GM18520 (cell line): ENCODE measurements at regions not wholly inside any gene's neighbourhood (a gene's known extent, or its start where the extent isn't known, plus 50 kb on each side); places are given as distances from the start of the nearest gene placed in this dataset.
"Not testable (repeated sequence)": the region's sequence is repeated elsewhere in the genome, so short reads cannot be mapped to it uniquely, and the experiment has no call there.

Experiments used
- ATAC-seq: cut with Tn5 transposase; IDR thresholded peaks from one replicate; pipeline ENCODE4 v1.9.1; 2021; ENCODE audit not compliant: unreplicated experiment

- ATAC-seq, result no peak
Measured at GRCh38 chr2:192566863-192567262, 372.1 kb upstream of the TMEFF2 start.

DNA sequence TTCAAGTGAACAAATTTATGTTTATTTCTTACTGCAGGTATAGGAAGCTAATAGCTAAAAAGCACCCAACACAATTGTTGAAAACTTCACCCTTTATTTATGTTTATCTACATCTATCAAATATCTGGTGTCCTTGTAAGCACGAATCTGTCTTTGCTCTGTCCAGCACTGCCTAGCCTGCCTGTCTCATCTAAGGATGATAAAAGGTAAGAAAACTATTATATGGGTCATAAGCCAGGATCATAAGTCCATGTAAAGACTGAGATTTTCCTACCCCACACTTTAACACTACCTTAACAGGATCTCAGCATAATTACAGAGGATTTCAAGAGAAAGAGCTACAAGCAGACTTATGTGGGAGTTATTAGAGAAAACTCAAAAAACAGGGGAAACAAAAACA lies 365.6 kb upstream of the TMEFF2 start:
- ATAC-seq, result no peak

DNA sequence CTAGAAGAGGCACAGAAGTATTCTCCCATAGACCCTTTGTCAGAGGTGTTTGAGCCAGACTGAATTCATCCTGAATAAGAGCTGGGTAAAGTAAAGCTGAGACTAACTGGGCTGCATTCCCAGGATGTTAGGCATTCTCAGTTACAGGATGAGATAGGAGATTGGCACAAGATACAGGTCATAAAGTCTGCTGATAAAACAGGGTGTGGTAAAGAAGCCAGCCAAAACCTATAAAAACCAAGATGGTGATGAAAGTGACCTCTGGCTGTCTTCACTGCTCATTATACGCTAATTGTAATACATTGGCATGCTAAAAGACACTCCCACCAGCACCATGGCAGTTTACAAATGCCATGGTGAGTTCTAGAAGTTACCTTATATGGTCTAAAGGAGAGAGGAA lies 364.9 kb upstream of the TMEFF2 start:
- ATAC-seq, result no peak

GRCh38 chr2:192558637-192559036 lies 363.9 kb upstream of the TMEFF2 start:
- ATAC-seq, result no peak

GRCh38 chr2:192555740-192556139 lies 361.0 kb upstream of the TMEFF2 start:
- ATAC-seq, result no peak

- no peak for ATAC-seq
Measured at GRCh38 chr2:192551760-192552159, 357.0 kb upstream of the TMEFF2 start.

GRCh38 chr2:192546565-192546964 lies 351.8 kb upstream of the TMEFF2 start:
- ATAC-seq, result no peak

DNA sequence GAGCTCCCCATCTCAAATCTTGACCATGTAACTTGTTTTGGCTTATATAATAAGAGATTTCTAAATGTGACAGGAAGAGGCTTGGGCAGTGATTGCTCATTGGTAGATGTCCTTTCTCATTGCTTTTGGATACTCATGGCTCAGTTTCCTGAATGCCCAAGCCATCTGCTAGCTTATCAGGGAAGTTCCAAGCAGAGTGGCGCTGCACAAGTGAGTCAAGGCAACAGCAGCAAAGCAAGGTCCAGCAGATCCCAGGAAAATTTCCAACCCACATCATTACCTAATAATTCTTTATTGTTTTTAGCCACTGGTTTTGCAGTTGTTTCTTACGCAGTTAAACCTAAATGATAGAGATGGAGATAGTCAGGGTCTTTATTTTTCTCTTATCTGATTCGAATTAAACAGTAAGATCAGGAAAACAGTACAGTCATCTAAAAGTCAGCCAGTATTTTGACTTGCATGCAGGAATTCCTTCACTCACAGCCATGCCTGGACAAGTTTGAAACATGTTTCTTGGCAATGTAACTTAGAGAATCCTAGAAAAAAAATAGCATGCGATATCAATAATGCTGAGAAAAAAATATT lies 349.7 kb upstream of the TMEFF2 start:
- ATAC-seq, result no peak

DNA sequence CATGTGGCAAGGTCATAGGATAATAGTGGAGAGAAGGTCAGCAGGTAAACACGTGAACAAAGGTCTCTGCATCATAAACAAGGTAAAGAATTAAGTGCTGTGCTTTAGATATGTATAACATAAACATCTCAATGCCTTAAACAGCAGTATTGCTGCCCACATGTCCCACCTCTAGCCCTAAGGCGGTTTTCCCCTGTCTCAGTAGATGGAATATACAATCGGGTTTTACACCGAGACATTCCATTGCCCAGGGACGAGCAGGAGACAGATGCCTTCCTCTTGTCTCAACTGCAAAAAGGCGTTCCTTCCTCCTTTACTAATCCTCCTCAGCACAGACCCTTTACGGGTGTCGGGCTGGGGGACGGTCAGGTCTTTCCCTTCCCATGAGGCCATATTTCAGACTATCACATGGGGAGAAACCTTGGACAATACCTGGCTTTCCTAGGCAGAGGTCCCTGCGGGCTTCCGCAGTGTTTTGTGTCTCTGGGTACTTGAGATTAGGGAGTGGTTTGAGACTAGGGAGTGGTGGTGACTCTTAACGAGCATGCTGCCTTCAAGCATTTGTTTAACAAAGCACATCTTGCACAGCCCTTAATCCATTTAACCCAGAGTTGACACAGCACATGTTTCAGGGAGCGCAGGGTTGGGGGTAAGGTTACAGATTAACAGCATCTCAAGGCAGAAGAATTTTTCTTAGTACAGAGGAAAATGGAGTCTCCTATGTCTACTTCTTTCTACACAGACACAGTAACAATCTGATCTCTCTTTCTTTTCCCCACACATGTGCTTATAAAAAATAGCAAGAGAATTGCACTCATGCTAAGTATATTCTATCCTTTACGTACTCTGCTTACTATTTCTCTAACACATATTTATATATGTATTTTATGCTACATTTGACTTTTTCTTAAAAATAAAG lies 347.7 kb upstream of the TMEFF2 start:
- ATAC-seq, result not testable (repeated sequence)

DNA sequence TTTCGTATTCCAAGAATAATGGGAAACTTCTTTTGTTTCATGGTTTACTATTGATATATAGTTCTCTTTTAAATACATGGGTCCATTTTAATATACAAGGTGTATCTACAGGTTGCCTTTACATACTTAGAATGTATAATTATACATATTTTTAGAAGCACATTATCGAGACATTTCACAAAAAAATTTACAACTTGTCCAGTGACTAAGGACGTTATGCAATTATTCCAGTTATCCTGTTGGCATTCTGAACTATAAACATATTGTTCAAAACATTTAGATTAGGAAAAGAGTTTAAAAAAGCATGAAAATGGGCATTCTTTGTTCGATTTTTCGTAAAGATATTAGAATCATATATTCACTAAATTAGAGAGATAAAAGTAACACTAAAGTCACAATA lies 344.6 kb upstream of the TMEFF2 start:
- no peak for ATAC-seq

- ATAC-seq, result no peak
Measured at GRCh38 chr2:192536922-192537624, 342.3 kb upstream of the TMEFF2 start.

GRCh38 chr2:192535956-192536921 lies 341.5 kb upstream of the TMEFF2 start:
- ATAC-seq, result no peak

GRCh38 chr2:192534072-192534471 lies 339.3 kb upstream of the TMEFF2 start:
- no peak for ATAC-seq

- ATAC-seq, result not testable (repeated sequence)
Measured at GRCh38 chr2:192524642-192525251, 330.0 kb upstream of the TMEFF2 start.

DNA sequence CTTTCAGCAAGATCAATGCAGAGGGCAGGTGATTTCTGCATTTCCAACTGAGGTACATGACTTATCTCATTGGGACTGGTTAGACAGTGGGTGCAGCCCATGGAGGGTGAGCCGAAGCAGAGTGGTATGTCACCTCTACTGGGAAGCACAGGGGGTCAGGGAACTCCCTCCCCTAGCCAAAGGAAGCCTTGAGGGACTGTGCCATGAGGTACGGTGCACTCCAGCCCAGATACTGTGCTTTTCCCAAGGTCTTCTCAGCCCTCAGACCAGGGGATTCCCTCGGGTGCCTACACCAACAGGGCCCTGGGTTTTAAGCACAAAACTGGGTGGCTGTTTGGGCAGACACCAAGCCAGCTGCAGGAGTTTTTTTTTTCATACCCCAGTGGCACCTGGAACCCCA lies 329.5 kb upstream of the TMEFF2 start:
- ATAC-seq, result not testable (repeated sequence)

GRCh38 chr2:192515937-192516336 lies 321.2 kb upstream of the TMEFF2 start:
- ATAC-seq, result no peak

DNA sequence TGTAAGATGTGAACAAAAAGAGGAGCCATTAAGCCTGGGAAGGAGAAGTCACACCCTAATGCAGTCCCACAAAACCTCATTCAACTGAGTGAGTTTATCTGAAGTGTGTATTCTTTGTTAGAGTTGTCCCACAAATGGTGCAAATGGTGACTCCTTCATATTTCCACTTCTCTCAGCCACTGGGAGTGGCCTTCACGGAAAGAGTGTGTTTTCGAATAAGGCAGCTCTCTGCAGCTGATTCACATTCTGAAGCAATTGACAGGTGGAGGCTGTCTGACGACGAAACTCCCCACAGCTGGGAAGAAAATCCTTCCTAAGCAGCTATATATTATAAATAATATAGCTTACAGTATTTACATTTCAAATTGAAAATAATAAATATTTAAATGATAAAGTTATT lies 318.8 kb upstream of the TMEFF2 start:
- no peak for ATAC-seq

DNA sequence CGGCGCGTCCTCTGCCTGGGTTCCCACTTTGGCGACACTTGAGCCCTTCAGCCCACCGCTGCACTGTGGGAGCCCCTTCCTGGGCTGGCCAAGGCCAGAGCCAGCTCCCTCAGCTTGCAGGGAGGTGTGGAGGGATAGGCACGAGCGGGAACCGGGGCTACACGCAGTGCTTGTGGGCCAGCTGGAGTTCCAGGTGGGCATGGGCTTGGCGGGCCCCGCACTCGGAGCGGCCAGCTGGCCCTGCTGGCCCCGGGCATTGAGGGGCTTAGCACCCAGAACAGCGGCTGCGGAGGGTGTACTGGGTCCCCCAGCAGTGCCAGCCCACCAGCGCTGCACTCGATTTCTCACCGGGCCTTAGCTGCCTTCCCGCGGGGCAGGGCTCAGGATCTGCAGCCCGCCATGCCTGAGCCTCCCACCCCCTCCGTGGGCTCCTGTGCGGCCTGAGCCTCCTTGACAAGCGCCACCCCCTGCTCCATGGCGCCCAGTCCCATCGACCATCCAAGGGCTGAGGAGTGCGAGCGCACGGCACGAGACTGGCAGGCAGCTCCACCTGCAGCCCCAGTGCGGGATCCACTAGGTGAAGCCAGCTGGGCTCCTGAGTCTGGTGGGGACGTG lies 313.2 kb upstream of the TMEFF2 start:
- ATAC-seq, result not testable (repeated sequence)

DNA sequence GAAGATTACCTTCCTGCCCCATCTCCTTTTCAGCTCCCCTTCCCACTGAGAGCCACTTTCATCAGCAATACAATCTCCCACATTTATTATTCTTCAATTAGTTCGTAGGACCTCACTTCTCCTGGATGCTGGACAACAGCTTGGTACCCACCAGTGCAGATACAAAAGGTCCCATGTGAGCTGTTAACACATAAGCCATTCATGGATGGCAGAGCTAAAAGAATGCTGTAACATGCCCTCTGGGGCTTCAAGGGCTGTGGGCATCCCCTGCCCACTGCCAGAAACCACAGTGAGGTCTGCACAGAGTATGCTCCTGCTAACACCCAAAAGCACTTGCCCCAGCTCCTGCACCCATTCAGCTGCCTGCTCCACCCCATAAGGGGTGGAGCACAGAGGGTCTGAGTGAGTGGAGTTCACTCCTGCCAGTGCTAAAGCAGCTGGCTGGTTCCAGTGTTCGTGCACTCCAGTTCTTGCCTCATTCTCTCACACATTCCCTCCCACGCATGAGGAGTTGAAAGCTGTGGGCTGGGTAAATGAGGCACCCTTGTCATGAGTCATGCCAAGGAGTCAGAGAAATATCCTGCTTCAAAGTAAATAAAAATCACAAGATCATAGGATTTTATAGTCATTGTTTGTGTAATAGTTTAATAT lies 305.9 kb upstream of the TMEFF2 start:
- peak; percentile 84 for ATAC-seq
